ENCODE measurements at regions not wholly inside any gene's neighbourhood (a gene's known extent, or its start where the extent isn't known, plus 50 kb on each side); places are given as distances from the start of the nearest gene placed in this dataset.

- Histone ChIP-seq H3K4me3 (ENCODE audit: extremely low read depth in 1 of 4, insufficient read depth in 2 of 4, low read depth in 3 of 4, low read length in 4 of 4) (no peak overlapping the region), H3K79me1 (ENCODE audit: low read depth, low read length) (no peaks in the 10 kb centered on the region), H3K14ac (ENCODE audit: insufficient read length) (no peak overlapping the region), H3K23me2 (ENCODE audit: low read depth, low read length) (no peaks in the 10 kb centered on the region), H4K8ac (ENCODE audit: extremely low read depth, insufficient read depth, low read length) (no peak overlapping the region), H2AK5ac (ENCODE audit: low read depth, low read length) (no peak overlapping the region), H3K79me2 (ENCODE audit: control insufficient read depth in 1 of 2, insufficient read depth in 2 of 2, low read length in 2 of 2) (no peaks in the 10 kb centered on the region), H4K5ac (ENCODE audit: insufficient read length, low read depth, low read length) (no peak overlapping the region), H3K4me1 (replicated peaks in 1 of 4; ENCODE audit: control insufficient read depth in 3 of 4, insufficient read depth in 4 of 4, low read length in 3 of 4) (peaks cover 0 to 10% (median 1%) of the 10 kb centered on the region in 4 experiments; a peak in 3 of 7 replicates), H2AFZ (ENCODE audit: low read length) (no peak overlapping the region), H3K56ac (replicated peaks; ENCODE audit: insufficient read length, low read depth, low read length) (no peak overlapping the region), H3K4ac (replicated peaks; ENCODE audit: insufficient read length, low read depth, low read length) (no peak overlapping the region), H2BK15ac (ENCODE audit: low read length) (no peak overlapping the region), H3K9ac (replicated peaks in 1 of 4; ENCODE audit: extremely low read depth in 1 of 4, low read depth in 3 of 4, low read length in 3 of 4) (no peak overlapping the region), H2BK120ac (replicated peaks; ENCODE audit: low read depth, low read length) (no peak overlapping the region), H4K20me1 (replicated peaks in 1 of 2; ENCODE audit: control insufficient read depth in 1 of 2, insufficient read depth in 2 of 2, low read length in 2 of 2) (no peaks in the 10 kb centered on the region), H2BK12ac (ENCODE audit: low read depth, low read length) (no peak overlapping the region), H2BK5ac (ENCODE audit: low read depth, low read length) (no peak overlapping the region), H4K91ac (replicated peaks; ENCODE audit: insufficient read length, low read length) (no peak overlapping the region), H3K9me3 (ENCODE audit: insufficient read depth in 2 of 2, low read depth in 1 of 2, low read length in 1 of 2) (no peaks in the 10 kb centered on the region), H3K36me3 (ENCODE audit: control insufficient read depth in 2 of 4, insufficient read depth in 4 of 4, low read length in 3 of 4) (no peaks in the 10 kb centered on the region), H3K27ac (ENCODE audit: low read depth, low read length) (no peak overlapping the region), H3K23ac (ENCODE audit: insufficient read length) (no peak overlapping the region), H3K27me3 (replicated peaks in 1 of 4; ENCODE audit: control insufficient read depth in 3 of 4, extremely low read depth in 1 of 4, insufficient read depth in 3 of 4, low read length in 3 of 4) (no peaks in the 10 kb centered on the region), H3K18ac (ENCODE audit: extremely low read depth, low read length) (no peak overlapping the region), H3K4me2 (ENCODE audit: insufficient read depth in 1 of 2, low read depth in 2 of 2, low read length in 2 of 2) (no peak overlapping the region), H2BK20ac (ENCODE audit: low read length) (no peak overlapping the region)
- DNase-seq (ENCODE audit: low read depth in 1 of 2, low spot score in 2 of 2) (no peak), FAIRE-seq (no peak)
- WGBS, 2 experiments (ENCODE audit: extremely low coverage in 1 of 2, insufficient coverage in 1 of 2, insufficient read length in 1 of 2, insufficient replicate concordance in 2 of 2, low coverage in 1 of 2, low lambda C conversion rate in 2 of 2, missing lambda C conversion rate in 1 of 2), result 88% methylated on average over 3 of the region's 3 CpGs; no CpG with 5 or more reads in 1 of the 2 experiments
- ChIA-PET POLR2A (ENCODE audit: partially characterized antibody) (no interaction called here), CTCF (ENCODE audit: partially characterized antibody) (interaction anchor here (1.2 kb wide), 1 partner anchor 14 kb away, joined by 5 read pairs; no protein-coding TSS in a partner anchor)
- TF ChIP-seq PHF8 (conservative IDR thresholded peaks at IDR 0.05; ENCODE audit: low read depth, low read length) (no peak), BRCA1 (IDR thresholded peaks at IDR 0.05; ENCODE audit: low read depth, low read length) (no peak), TBP (IDR thresholded peaks at IDR 0.05; ENCODE audit: low read depth, low read length) (no peak), JUND (IDR thresholded peaks at IDR 0.05; ENCODE audit: low read length) (no peak), NANOG (IDR thresholded peaks at IDR 0.05; ENCODE audit: insufficient read depth, low read depth, low read length, poor library complexity, severe bottlenecking) (no peak), SP1 (IDR thresholded peaks at IDR 0.05; ENCODE audit: low read depth, low read length) (no peak), MAX (IDR thresholded peaks at IDR 0.05) (no peak), POLR2AphosphoS5 (IDR thresholded peaks at IDR 0.05; ENCODE audit: low read depth, low read length) (no peak), SIRT6 (IDR thresholded peaks at IDR 0.05; ENCODE audit: low read length) (no peak), RFX5 (IDR thresholded peaks at IDR 0.05; ENCODE audit: borderline replicate concordance, low read depth, low read length) (no peak), CTCF (IDR thresholded peaks at IDR 0.05; ENCODE audit: control extremely low read depth in 1 of 3, insufficient read depth in 1 of 3, low read depth in 1 of 3, low read length in 3 of 3) (no peak), CBX5 (IDR thresholded peaks at IDR 0.05; ENCODE audit: low read depth, low read length) (no peak), GABPA (IDR thresholded peaks at IDR 0.05; ENCODE audit: borderline replicate concordance, insufficient read depth, low read length) (no peak)
These were observed 85.8 kb upstream of the TSC22D1 start for GRCh38 chr13:44661936-44662335.
